HAP-1 (cell line): ENCODE measurements at regions not wholly inside any gene's neighbourhood (a gene's known extent, or its start where the extent isn't known, plus 50 kb on each side); places are given as distances from the start of the nearest gene placed in this dataset.

Experiments used
- DNase-seq, 2 experiments: peaks; one replicate each; pipeline ENCODE4 v3.0.0-alpha.2; 2016 to 2020; ENCODE audit warnings: low spot score in 2 of 2
- H3K27me3 ChIP-seq: fragments of 250-450 bp; sonication (Bioruptor Pico); 2 replicates; pipeline ENCODE4 v1.5.1; 2020; ENCODE audit warnings: low read depth, mild to moderate bottlenecking, moderate library complexity
- H3K36me3 ChIP-seq: fragments of 250-450 bp; sonication (Bioruptor Pico); replicated peaks from 2 replicates; pipeline ENCODE4 v1.5.1; 2020; ENCODE audit warnings: mild to moderate bottlenecking
- H3K4me1 ChIP-seq: fragments of 250-450 bp; sonication (Bioruptor Pico); 2 replicates; pipeline ENCODE4 v1.5.1; 2020; ENCODE audit warnings: mild to moderate bottlenecking
- H3K4me3 ChIP-seq: fragments of 250-450 bp; sonication (Bioruptor Pico); 2 replicates; pipeline ENCODE4 v1.5.1; 2020; ENCODE audit warnings: mild to moderate bottlenecking, moderate library complexity
- H3K9me3 ChIP-seq: fragments of 250-450 bp; sonication (Bioruptor Pico); 2 replicates; pipeline ENCODE4 v1.5.1; 2020; ENCODE audit warnings: mild to moderate bottlenecking, moderate library complexity
- in situ Hi-C: fragments of 300-500 bp; cut with MboI; formaldehyde crosslinking; loops from 3 replicates; pipeline ENCODE4 v1.14.3; 2020; ENCODE audit warnings: low sequenced_read_pairs, inconsistent platforms, mixed read lengths

DNA sequence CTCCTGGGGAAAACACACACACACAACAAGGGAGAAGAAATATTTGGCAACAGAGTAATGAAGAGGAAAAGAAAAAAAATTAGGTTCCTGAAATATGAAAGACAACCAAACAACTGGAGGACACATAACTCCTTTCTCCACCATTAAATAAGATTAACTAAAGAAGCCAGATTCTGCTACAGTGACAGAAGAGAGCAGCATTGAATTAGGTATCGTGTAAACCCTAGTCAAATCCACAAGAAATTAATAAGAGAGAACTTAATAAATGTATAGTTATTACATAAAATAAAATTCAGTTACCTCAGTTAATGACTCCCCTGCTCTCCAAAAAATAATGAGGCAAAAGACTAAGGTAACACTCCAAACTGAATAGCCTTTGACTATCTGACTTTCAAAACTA lies 306.7 kb downstream of the CRPPA start:
- H3K4me1 ChIP-seq: no peaks in the 10 kb centered on the region
- no peaks in the 10 kb centered on the region for H3K36me3 ChIP-seq
- DNase-seq: peak in 1 of 2 experiments; percentile 34
- in situ Hi-C loops: no loop called here
- H3K9me3 ChIP-seq: no peaks in the 10 kb centered on the region
- no peaks in the 10 kb centered on the region for H3K27me3 ChIP-seq
- no peak overlapping the region for H3K4me3 ChIP-seq

DNA sequence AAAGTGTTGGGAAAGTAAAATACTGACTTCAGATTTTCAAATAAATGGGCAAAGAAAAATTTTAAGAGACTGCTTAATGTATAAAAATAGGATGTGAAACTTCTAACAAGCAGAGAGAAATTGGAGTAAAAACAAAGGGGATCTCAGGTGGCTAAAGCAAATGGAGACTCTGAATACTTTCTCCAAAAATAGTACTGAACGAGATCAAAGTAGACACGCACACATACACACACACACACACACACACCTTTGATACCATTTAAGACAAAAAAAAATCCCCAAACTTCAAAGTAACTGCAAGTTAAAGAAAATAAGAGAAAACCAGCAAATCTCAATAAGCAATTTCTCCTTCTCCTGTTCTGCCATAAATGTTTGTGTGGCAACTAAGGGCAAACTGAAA lies 307.3 kb downstream of the CRPPA start:
- Histone ChIP-seq H3K9me3 (no peaks in the 10 kb centered on the region), H3K27me3 (no peaks in the 10 kb centered on the region), H3K36me3 (no peaks in the 10 kb centered on the region), H3K4me3 (no peak overlapping the region), H3K4me1 (no peaks in the 10 kb centered on the region)
- DNase-seq: no peak
- in situ Hi-C loops: no loop called here

DNA sequence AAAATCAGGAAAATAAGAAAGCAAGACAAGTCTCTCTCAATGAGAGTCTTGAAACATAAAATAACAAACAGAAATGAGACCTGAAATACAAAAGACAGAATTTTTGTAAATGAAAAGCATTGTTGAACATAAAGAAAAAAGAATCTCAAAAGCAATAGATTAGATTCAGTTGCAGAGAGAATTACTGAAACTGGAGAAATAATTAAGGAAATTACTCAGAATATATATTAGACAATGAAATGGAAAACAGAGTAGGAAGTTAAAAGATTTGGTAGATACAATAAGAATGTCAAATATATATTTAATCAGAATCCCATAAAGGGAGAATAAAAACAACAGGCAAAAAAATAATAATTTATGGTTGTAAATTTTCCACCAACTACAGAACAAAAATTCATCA lies 308.3 kb downstream of the CRPPA start:
- in situ Hi-C loops: no loop called here
- Histone ChIP-seq H3K4me3 (no peak overlapping the region), H3K27me3 (no peaks in the 10 kb centered on the region), H3K9me3 (no peaks in the 10 kb centered on the region; the same call in 1 of the 2 replicates), H3K36me3 (no peaks in the 10 kb centered on the region), H3K4me1 (no peaks in the 10 kb centered on the region)
- DNase-seq: no peak

DNA sequence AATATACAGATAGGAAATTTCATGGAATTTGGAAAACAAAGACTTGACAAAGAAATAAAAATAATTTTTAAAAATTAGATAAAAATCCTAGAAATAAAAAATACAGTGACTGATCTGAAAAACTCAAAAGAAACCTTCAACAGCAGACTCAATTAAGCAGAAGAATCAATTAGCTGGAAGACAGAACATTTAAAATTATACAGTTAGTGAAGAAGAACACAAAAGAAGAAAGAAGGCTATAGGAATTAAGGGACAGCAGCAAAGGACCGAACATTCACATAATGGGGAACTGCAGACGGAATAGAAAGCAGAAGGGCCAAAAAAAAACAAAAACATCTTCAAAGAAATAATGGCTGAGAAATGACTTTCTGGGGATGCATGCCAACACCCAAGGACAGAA lies 314.5 kb downstream of the CRPPA start:
- in situ Hi-C loops: no loop called here
- no peak overlapping the region for H3K4me3 ChIP-seq
- H3K4me1 ChIP-seq: no peaks in the 10 kb centered on the region
- no peaks in the 10 kb centered on the region for H3K36me3 ChIP-seq
- no peaks in the 10 kb centered on the region for H3K27me3 ChIP-seq
- no peaks in the 10 kb centered on the region; the same call in none of the 2 replicates for H3K9me3 ChIP-seq
- DNase-seq: no peak

DNA sequence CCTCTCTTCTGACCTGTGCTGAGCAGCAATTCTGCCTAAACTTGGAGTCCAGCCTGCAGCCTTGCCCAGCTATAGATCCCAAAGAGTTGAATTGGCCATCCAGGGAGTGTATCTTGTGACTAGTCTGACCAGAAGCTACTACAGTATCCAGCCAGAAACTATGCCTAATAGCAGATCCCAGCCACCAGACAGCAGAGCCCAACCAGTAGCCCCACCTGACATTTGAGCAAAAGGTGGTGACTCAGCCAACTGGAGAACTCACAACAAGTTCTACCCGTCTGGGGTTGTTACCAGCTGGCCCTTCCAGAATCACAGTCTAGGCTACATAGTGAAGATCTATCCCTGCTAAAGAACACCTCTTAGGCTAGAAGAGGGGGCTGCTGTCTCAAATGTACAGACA lies 315.0 kb downstream of the CRPPA start:
- Histone ChIP-seq H3K9me3 (no peaks in the 10 kb centered on the region; the same call in none of the 2 replicates), H3K4me3 (no peak overlapping the region), H3K27me3 (no peaks in the 10 kb centered on the region), H3K36me3 (no peaks in the 10 kb centered on the region), H3K4me1 (no peaks in the 10 kb centered on the region)
- in situ Hi-C loops: no loop called here
- DNase-seq: no peak

DNA sequence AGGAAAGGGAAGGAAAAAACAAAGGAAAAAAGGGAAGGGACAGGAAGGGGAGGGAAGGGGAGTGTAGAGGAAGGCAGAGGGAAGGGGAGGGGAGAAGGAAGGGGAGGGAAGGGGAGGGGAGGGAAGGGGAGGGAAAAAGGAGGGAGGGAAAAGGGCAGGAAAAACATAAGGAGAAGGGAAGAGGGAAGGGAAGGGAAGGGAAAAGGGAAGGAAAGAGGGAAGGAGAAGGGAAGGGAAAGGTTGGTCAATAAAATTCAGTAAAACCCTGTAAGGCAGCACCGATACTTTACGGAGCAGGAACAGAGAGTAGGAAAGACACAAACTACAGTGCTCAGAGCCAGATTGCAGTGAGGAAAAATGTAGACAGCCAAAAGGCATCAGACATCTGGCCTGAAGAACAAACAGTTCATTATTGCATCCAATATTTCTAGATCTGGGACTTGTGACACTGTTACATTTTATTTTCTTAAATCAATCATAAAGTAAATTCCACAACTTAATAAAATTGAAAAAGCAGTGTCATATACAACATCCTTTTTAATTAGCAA lies 322.0 kb downstream of the CRPPA start:
- in situ Hi-C loops: no loop called here
- Histone ChIP-seq H3K36me3 (no peaks in the 10 kb centered on the region), H3K4me3 (no peak overlapping the region)

DNA sequence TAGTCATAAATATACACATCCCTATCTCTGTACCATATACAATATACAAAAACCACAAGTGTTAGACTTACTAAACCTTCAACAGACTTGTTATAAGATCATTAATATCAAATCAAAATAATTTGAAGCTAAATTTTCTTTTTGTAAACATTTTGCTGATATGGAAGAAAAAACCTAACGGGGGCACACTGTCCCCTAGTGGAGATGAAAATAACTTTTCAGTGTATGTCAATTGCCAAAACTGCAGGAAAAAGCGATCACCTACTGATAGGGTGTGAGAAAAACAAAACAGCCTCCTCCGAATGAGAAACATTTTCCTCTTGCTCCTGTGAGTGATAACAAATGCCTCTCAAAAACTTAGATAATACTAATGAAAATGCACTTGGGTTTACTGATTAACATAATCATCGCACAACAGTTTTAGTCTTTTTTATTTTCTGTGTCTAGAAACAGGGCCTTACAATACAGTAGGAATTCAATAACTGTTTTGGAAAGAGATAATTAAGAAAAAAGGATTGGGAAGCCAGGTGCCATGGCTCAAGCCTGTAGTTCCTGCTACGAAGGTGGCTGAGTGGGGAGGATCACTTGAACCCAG lies 322.7 kb downstream of the CRPPA start:
- no peaks in the 10 kb centered on the region for H3K9me3 ChIP-seq
- DNase-seq: peak; percentile 28 to 35
- in situ Hi-C loops: no loop called here
- H3K4me3 ChIP-seq: no peak overlapping the region
- no peaks in the 10 kb centered on the region for H3K36me3 ChIP-seq
- H3K4me1 ChIP-seq: peaks cover 9% of the 10 kb centered on the region
- 0 out of 2 replicates have a peak, but pooled peaks cover 2% of the 10 kb centered on the region for H3K27me3 ChIP-seq

More for the DNA sequence above, 322.0 kb downstream of the CRPPA start:
- H3K27me3 ChIP-seq: no peaks in the 10 kb centered on the region
- no peak for DNase-seq
- peaks cover 9% of the 10 kb centered on the region for H3K4me1 ChIP-seq
- no peaks in the 10 kb centered on the region for H3K9me3 ChIP-seq

DNA sequence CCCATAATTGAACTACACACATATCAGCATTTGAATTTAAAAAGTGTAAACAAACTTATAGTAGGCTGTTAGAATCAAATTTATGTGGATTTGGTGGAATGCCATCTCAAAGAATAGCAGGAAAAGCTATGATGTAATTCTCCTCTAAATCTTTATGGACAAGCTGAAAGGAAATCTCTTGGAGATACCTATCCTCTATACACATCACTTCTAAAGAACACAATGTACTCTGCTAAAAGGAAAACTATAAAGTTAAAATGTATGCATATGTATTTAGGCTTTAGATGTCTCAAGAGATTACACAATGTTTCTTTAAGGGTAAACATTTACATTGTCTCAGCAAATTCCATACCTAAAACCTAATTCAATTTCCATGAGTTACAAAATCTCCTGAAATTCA lies 323.3 kb downstream of the CRPPA start:
- Histone ChIP-seq H3K36me3 (no peaks in the 10 kb centered on the region), H3K4me1 (peaks cover 9% of the 10 kb centered on the region), H3K9me3 (no peaks in the 10 kb centered on the region), H3K27me3 (peaks cover 3% of the 10 kb centered on the region; the same call in 1 of the 2 replicates), H3K4me3 (no peak overlapping the region)
- peak in 1 of 2 experiments; percentile 77 for DNase-seq
- in situ Hi-C loops: no loop called here

DNA sequence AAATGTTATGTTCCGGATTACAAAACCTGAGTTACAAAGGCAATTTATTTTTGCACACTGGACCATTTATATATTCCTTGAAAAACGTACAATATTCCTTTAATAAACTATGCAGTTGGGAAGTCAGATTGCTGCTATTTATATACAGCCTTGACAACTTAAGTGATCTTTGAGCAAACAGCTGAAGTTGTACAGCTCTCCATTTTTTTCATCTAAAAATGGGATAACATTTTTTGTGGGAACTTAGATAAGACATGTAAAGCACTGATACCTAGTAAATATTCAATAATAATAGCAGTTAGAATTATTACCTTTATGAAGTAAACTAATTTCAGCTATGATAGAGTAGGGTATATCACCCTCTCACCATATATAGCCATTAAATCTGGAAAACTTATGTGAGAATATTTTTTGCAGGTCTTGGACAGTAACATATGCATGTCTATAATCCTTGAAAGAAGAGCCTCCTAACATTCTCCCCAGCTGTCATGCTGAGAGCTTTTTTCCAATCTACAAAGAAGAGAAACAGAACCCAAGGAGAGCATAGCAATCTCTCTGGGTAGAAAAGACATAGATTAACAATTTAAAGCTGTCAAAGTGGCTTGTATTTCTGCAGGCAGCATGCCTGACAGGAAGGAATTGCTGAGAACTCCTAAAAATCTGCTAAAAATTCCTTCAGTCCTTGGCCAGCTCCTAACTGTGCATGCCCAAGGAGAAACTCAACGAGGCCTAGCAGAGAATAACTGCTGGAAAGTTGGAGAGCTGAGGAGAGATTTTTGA lies 326.0 kb downstream of the CRPPA start:
- DNase-seq: no peak
- Histone ChIP-seq H3K36me3 (no peaks in the 10 kb centered on the region), H3K9me3 (no peaks in the 10 kb centered on the region), H3K27me3 (peaks cover 11% of the 10 kb centered on the region; the same call in 1 of the 2 replicates), H3K4me3 (no peak overlapping the region), H3K4me1 (peaks cover 9% of the 10 kb centered on the region)
- in situ Hi-C loops: no loop called here

DNA sequence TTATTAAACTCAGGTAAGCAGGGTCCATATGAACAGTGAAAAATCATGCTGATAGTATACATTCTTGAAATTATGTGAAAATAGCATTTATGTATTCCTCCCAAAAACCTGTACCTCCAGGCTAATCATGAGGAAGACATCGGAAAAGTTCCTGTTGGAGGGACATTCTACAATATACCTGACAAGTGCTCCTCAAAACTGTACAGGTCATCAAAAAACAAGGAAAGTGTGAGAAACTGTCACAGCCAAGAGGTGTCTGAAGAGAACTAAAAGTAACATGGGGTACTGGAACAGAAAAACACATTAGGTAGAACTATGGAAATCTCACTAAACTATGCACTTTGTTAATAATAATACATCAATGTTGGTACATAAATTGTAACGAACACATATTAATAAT lies 326.7 kb downstream of the CRPPA start:
- in situ Hi-C loops: no loop called here
- DNase-seq: no peak

DNA sequence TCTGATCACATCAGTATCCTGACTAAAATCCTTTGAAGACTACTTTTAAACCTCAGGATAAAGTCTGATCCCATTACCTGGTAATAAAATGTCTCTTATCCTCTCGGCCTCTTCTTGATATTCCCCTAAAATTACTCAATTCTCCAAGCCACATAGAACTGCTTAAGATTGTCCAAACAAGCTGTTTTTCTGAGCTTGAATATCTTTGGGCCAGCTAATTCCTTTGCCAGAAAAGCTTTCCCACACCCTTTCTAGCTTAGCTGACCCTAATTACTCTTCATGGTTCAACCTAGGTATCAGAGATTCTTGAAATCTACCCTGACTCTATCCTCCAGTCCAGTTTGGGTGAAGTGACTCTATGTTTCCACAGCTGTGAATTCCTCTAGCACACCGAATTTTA lies 328.6 kb downstream of the CRPPA start:
- no peaks in the 10 kb centered on the region for H3K36me3 ChIP-seq
- no peak for DNase-seq
- in situ Hi-C loops: no loop called here

More for the DNA sequence above, 326.7 kb downstream of the CRPPA start:
- Histone ChIP-seq H3K27me3 (peaks cover 11% of the 10 kb centered on the region; the same call in 1 of the 2 replicates), H3K4me1 (peaks cover 9% of the 10 kb centered on the region), H3K36me3 (no peaks in the 10 kb centered on the region), H3K9me3 (no peaks in the 10 kb centered on the region), H3K4me3 (no peak overlapping the region)

DNA sequence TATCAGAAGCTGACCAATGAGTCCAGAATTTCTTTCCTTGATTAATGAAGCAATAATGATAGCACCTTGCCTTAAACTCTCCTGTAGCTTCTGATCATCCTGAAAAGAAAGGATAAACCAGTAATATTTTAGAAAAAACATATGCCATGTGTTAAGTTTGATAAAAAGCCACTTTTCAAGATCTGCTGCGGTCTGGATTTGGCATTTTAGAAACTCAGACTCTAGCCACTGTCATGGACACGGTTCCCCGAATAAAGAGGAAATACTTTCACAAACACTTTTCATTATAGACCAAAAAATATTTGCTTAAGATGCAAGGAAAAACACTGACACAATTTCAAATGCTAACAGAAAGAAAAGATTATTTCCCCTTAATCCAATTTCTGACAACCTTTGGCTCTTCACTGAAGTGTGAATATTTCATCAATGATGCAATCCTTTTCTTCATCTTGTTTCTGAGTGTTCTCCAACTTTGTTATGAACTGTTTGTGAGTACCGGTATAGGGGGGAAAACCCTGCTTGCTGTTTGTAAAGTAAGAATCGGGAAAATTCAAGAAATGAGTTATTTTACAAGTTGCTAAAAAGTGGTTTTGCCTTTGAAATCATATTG lies 329.5 kb downstream of the CRPPA start:
- H3K36me3 ChIP-seq: no peaks in the 10 kb centered on the region
- in situ Hi-C loops: no loop called here
- no peaks in the 10 kb centered on the region for H3K4me1 ChIP-seq
- no peaks in the 10 kb centered on the region for H3K9me3 ChIP-seq
- no peak overlapping the region for H3K4me3 ChIP-seq
- peaks cover 11% of the 10 kb centered on the region; the same call in 1 of the 2 replicates for H3K27me3 ChIP-seq
- DNase-seq: no peak

More for the DNA sequence above, 328.6 kb downstream of the CRPPA start:
- H3K9me3 ChIP-seq: no peaks in the 10 kb centered on the region
- no peak overlapping the region for H3K4me3 ChIP-seq
- peaks cover 2% of the 10 kb centered on the region for H3K4me1 ChIP-seq
- peaks cover 11% of the 10 kb centered on the region; the same call in 1 of the 2 replicates for H3K27me3 ChIP-seq

DNA sequence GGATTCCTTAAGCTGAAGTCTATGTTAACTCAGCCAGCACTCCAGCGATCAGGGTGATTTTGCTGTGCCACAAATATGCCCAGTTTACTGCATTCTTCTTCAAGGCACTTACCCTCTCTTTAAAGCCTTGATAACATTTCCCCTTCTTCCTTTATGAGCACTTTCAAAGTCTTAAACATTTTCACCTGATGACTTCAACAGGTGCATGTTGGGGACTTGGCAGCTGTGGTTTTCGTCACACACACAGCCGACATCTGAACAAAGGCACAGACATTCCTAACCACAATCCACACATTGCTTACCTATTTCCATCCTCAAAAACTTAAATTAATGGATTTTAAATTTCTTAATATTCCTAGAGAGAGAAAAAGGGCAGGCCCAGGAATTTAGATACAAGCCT lies 331.5 kb downstream of the CRPPA start:
- in situ Hi-C loops: loop anchor here (10.0 kb wide), 1 partner anchor 475 kb away; no protein-coding TSS in a partner anchor
- DNase-seq: no peak
- no peaks in the 10 kb centered on the region for H3K9me3 ChIP-seq
- peaks cover 17% of the 10 kb centered on the region for H3K27me3 ChIP-seq
- no peaks in the 10 kb centered on the region for H3K36me3 ChIP-seq
- H3K4me3 ChIP-seq: no peak overlapping the region
- no peaks in the 10 kb centered on the region for H3K4me1 ChIP-seq

DNA sequence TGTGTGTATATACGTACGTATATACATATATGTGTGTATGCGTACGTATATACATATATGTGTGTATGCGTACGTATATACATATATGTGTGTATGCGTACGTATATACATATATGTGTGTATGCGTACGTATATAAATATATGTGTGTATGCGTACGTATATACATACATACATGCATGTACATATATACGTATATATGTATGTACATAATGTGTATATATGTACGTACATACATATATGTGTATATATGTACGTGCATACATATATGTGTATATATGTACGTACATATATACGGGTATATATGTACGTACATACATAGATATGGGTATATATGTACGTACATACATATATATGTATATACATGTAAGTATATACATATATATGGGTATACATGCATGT lies 332.1 kb downstream of the CRPPA start:
- in situ Hi-C loops: loop anchor here (10.0 kb wide), 1 partner anchor 476 kb away; no protein-coding TSS in a partner anchor

More for the DNA sequence above, 332.1 kb downstream of the CRPPA start:
- H3K4me1 ChIP-seq: no peaks in the 10 kb centered on the region
- peaks cover 17% of the 10 kb centered on the region for H3K27me3 ChIP-seq
- DNase-seq: no peak
- no peaks in the 10 kb centered on the region for H3K36me3 ChIP-seq
- no peaks in the 10 kb centered on the region for H3K9me3 ChIP-seq
- no peak overlapping the region for H3K4me3 ChIP-seq
